HL-60 (cell line): ENCODE measurements at regions not wholly inside any gene's neighbourhood (a gene's known extent, or its start where the extent isn't known, plus 50 kb on each side); places are given as distances from the start of the nearest gene placed in this dataset.

Source experiments
- DNase-seq, 2 experiments: peaks; one replicate each; pipeline ENCODE4 v3.0.0-alpha.2; 2010 to 2020; ENCODE audit warnings: low read depth in 1 of 2, low spot score in 1 of 2
- H3K27ac ChIP-seq: fragments of 250-450 bp; sonication (Bioruptor Pico); replicated peaks from 2 replicates; pipeline ENCODE4 v1.5.1; 2020; ENCODE audit warnings: mild to moderate bottlenecking, moderate library complexity
- H3K27me3 ChIP-seq: fragments of 250-450 bp; sonication (Bioruptor Pico); 2 replicates; pipeline ENCODE4 v1.5.1; 2021; ENCODE audit warnings: mild to moderate bottlenecking, moderate library complexity; ENCODE audit not compliant: insufficient read depth, poor library complexity, severe bottlenecking
- H3K4me3 ChIP-seq: replicated peaks from 2 replicates; pipeline ENCODE4 v1.5.1; 2011; ENCODE audit warnings: mild to moderate bottlenecking, control low read depth, low read length; ENCODE audit not compliant: insufficient read depth
- GABPA ChIP-seq: IDR thresholded peaks from 2 replicates; pipeline ENCODE4 v1.6.1; 2012; ENCODE audit warnings: low read depth
- POLR2AphosphoS5 ChIP-seq: IDR thresholded peaks from 2 replicates; pipeline ENCODE4 v1.6.1; 2012; ENCODE audit warnings: low read depth
- SPI1 ChIP-seq: IDR thresholded peaks from 2 replicates; pipeline ENCODE4 v1.6.1; 2012; ENCODE audit warnings: low read depth, mild to moderate bottlenecking, borderline replicate concordance
- TF ChIP-seq, protein P1 (sequence below): IDR thresholded peaks from one replicate; pipeline ENCODE4 v1.5.1; 2011; ENCODE audit warnings: low read length, control low read depth, inconsistent platforms; ENCODE audit not compliant: insufficient read depth
- TF ChIP-seq, protein P2 (sequence below): IDR thresholded peaks from 2 replicates; pipeline ENCODE4 v1.6.1; 2012; ENCODE audit warnings: low read depth; ENCODE audit not compliant: insufficient replicate concordance

DNA sequence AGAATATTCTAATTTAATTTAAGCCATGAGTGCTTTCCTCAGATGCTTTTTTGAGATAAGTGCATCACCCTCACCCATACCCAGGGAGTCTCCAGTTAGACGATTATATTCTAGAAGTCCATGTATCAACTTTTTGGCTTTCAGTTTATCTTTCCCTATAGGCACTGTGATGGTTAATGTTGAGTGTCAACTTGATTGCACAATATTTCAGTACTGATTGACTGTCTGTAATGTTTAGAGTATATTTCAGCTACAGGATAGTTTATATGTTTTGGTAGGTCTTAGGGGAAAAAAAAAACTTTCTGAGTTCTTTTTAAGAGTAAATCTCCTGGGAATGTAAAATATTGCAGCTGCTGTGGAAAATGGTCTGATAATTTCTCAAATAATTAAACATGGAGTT is 535.4 kb downstream of the ADRA2A start:
- TF ChIP-seq SPI1 = no peak
- TF ChIP-seq, protein P1, sequence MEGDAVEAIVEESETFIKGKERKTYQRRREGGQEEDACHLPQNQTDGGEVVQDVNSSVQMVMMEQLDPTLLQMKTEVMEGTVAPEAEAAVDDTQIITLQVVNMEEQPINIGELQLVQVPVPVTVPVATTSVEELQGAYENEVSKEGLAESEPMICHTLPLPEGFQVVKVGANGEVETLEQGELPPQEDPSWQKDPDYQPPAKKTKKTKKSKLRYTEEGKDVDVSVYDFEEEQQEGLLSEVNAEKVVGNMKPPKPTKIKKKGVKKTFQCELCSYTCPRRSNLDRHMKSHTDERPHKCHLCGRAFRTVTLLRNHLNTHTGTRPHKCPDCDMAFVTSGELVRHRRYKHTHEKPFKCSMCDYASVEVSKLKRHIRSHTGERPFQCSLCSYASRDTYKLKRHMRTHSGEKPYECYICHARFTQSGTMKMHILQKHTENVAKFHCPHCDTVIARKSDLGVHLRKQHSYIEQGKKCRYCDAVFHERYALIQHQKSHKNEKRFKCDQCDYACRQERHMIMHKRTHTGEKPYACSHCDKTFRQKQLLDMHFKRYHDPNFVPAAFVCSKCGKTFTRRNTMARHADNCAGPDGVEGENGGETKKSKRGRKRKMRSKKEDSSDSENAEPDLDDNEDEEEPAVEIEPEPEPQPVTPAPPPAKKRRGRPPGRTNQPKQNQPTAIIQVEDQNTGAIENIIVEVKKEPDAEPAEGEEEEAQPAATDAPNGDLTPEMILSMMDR = no peak
- TF ChIP-seq, protein P2, sequence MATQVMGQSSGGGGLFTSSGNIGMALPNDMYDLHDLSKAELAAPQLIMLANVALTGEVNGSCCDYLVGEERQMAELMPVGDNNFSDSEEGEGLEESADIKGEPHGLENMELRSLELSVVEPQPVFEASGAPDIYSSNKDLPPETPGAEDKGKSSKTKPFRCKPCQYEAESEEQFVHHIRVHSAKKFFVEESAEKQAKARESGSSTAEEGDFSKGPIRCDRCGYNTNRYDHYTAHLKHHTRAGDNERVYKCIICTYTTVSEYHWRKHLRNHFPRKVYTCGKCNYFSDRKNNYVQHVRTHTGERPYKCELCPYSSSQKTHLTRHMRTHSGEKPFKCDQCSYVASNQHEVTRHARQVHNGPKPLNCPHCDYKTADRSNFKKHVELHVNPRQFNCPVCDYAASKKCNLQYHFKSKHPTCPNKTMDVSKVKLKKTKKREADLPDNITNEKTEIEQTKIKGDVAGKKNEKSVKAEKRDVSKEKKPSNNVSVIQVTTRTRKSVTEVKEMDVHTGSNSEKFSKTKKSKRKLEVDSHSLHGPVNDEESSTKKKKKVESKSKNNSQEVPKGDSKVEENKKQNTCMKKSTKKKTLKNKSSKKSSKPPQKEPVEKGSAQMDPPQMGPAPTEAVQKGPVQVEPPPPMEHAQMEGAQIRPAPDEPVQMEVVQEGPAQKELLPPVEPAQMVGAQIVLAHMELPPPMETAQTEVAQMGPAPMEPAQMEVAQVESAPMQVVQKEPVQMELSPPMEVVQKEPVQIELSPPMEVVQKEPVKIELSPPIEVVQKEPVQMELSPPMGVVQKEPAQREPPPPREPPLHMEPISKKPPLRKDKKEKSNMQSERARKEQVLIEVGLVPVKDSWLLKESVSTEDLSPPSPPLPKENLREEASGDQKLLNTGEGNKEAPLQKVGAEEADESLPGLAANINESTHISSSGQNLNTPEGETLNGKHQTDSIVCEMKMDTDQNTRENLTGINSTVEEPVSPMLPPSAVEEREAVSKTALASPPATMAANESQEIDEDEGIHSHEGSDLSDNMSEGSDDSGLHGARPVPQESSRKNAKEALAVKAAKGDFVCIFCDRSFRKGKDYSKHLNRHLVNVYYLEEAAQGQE = no peak
- TF ChIP-seq GABPA = no peak
- TF ChIP-seq POLR2AphosphoS5 = no peak
- no peaks in the 10 kb centered on the region for H3K27me3 ChIP-seq

GRCh38 chr10:111634191-111634590 is 549.4 kb downstream of the GPAM start:
- no peak overlapping the region for H3K4me3 ChIP-seq
- TF ChIP-seq POLR2AphosphoS5 (no peak), SPI1 (no peak), GABPA (no peak)
- TF ChIP-seq, protein P1 = no peak
- TF ChIP-seq, protein P2 = no peak
- no peak for DNase-seq
- no peak overlapping the region for H3K27ac ChIP-seq
- H3K27me3 ChIP-seq = no peaks in the 10 kb centered on the region

More for the DNA sequence above, 535.4 kb downstream of the ADRA2A start:
- no peak for DNase-seq
- Histone ChIP-seq H3K4me3 (no peak overlapping the region), H3K27ac (no peak overlapping the region)

- DNase-seq = no peak
- no peaks in the 10 kb centered on the region for H3K27me3 ChIP-seq
- TF ChIP-seq SPI1 = no peak
- no peak for TF ChIP-seq GABPA
- TF ChIP-seq POLR2AphosphoS5 = no peak
- TF ChIP-seq, protein P1 = no peak
- TF ChIP-seq, protein P2 = no peak
- no peak overlapping the region for H3K4me3 ChIP-seq
- no peak overlapping the region for H3K27ac ChIP-seq
These were observed 537.5 kb downstream of the GPAM start for GRCh38 chr10:111646021-111646420.
